Stomach (tissue), 4 donors: ENCODE measurements at regions not wholly inside any gene's neighbourhood (a gene's known extent, or its start where the extent isn't known, plus 50 kb on each side); places are given as distances from the start of the nearest gene placed in this dataset.

ENCODE experiments used
- CTCF ChIP-seq, 7 experiments: fragments of 450-650 bp in 4 of 7; fragments of 200-600 bp in 3 of 7; sonication (generic) in 3 of 7; IDR thresholded peaks; one replicate each; pipeline ENCODE4 v1.5.1; 2016 to 2019; ENCODE audit warnings: antibody characterized with exemption in 7 of 7, control low read depth in 2 of 7, mild to moderate bottlenecking in 1 of 7
- EP300 ChIP-seq: sonication (generic); formaldehyde crosslinking; IDR thresholded peaks from one replicate; pipeline ENCODE4 v1.6.1; 2017; ENCODE audit warnings: antibody characterized with exemption
- POLR2A ChIP-seq, 4 donors: fragments of 450-650 bp; IDR thresholded peaks; one replicate each; pipeline ENCODE4 v1.6.1; 2016; ENCODE audit warnings: antibody characterized with exemption in 4 of 4, control low read depth in 2 of 4, mild to moderate bottlenecking in 1 of 4, moderate library complexity in 1 of 4
- POLR2AphosphoS5 ChIP-seq, 3 donors: sonication (generic); formaldehyde crosslinking; IDR thresholded peaks; one replicate each; pipeline ENCODE4 v1.6.1; 2016; ENCODE audit warnings: antibody characterized with exemption in 3 of 3

- no peak for TF ChIP-seq CTCF (IDR thresholded peaks at IDR 0.05)
- TF ChIP-seq POLR2A (IDR thresholded peaks at IDR 0.05): no peak
- no peak for TF ChIP-seq POLR2AphosphoS5 (IDR thresholded peaks at IDR 0.05)
- TF ChIP-seq EP300: no peak
These were observed 208.1 kb downstream of the TLE4 start for GRCh38 chr9:79779901-79780300.
